KMS-11 (cell line): ENCODE measurements at regions not wholly inside any gene's neighbourhood (a gene's known extent, or its start where the extent isn't known, plus 50 kb on each side); places are given as distances from the start of the nearest gene placed in this dataset.

Experiments used
- H2AFZ ChIP-seq: fragments of 200-600 bp; sonication (generic); 2 replicates; pipeline ENCODE4 v1.6.1; 2016; ENCODE audit warnings: antibody characterized with exemption, mixed run types, low read depth
- H3K27ac ChIP-seq: fragments of 200-600 bp; sonication (generic); 2 replicates; pipeline ENCODE4 v1.6.1; 2016; ENCODE audit warnings: mild to moderate bottlenecking, mixed run types
- H3K27me3 ChIP-seq: fragments of 200-600 bp; sonication (generic); 2 replicates; pipeline ENCODE4 v1.6.1; 2017; ENCODE audit warnings: mild to moderate bottlenecking, low read depth, mixed run types, moderate library complexity; ENCODE audit not compliant: insufficient read depth
- H3K36me3 ChIP-seq: fragments of 200-600 bp; sonication (generic); 2 replicates; pipeline ENCODE4 v1.6.1; 2017; ENCODE audit warnings: mild to moderate bottlenecking, mixed run types; ENCODE audit not compliant: insufficient read depth
- H3K4me1 ChIP-seq: fragments of 200-600 bp; sonication (generic); 2 replicates; pipeline ENCODE4 v1.6.1; 2016; ENCODE audit warnings: mild to moderate bottlenecking, low read depth, mixed run types; ENCODE audit not compliant: poor library complexity, severe bottlenecking
- H3K4me2 ChIP-seq: fragments of 200-600 bp; sonication (generic); 2 replicates; pipeline ENCODE4 v1.7.0; 2016; ENCODE audit warnings: mild to moderate bottlenecking, mixed run types
- H3K4me3 ChIP-seq: fragments of 200-600 bp; sonication (generic); IDR thresholded peaks from 2 replicates; pipeline ENCODE4 v1.6.1; 2017; ENCODE audit warnings: low read depth, low read length, mixed read lengths; ENCODE audit not compliant: insufficient read depth
- H3K79me2 ChIP-seq: fragments of 200-600 bp; sonication (generic); 2 replicates; pipeline ENCODE4 v1.6.1; 2016; ENCODE audit warnings: low read depth, mixed run types; ENCODE audit not compliant: insufficient read depth
- H3K9ac ChIP-seq: fragments of 200-600 bp; sonication (generic); 2 replicates; pipeline ENCODE4 v1.6.1; 2016; ENCODE audit warnings: mild to moderate bottlenecking, mixed run types
- H4K20me1 ChIP-seq: fragments of 200-600 bp; sonication (generic); 2 replicates; pipeline ENCODE4 v1.6.1; 2016; ENCODE audit warnings: mild to moderate bottlenecking, mixed run types; ENCODE audit not compliant: insufficient read depth
- TF ChIP-seq, protein P1 (sequence below): fragments of 200-600 bp; sonication (generic); conservative IDR thresholded peaks from 2 replicates; pipeline ENCODE4 v1.6.1; 2017; ENCODE audit warnings: low read depth, mild to moderate bottlenecking, antibody characterized with exemption, low read length, moderate library complexity, mixed read lengths

GRCh38 chr21:19832551-19832950 is 1165.7 kb upstream of the NCAM2 start:
- Histone ChIP-seq H3K36me3 (no peaks in the 10 kb centered on the region), H3K27ac (no peak overlapping the region), H3K9ac (no peak overlapping the region), H3K79me2 (no peaks in the 10 kb centered on the region), H3K4me2 (no peak overlapping the region), H3K4me1 (no peaks in the 10 kb centered on the region), H4K20me1 (no peaks in the 10 kb centered on the region), H3K4me3 (no peak overlapping the region), H3K27me3 (no peaks in the 10 kb centered on the region), H2AFZ (no peak overlapping the region)
- TF ChIP-seq, protein P1, sequence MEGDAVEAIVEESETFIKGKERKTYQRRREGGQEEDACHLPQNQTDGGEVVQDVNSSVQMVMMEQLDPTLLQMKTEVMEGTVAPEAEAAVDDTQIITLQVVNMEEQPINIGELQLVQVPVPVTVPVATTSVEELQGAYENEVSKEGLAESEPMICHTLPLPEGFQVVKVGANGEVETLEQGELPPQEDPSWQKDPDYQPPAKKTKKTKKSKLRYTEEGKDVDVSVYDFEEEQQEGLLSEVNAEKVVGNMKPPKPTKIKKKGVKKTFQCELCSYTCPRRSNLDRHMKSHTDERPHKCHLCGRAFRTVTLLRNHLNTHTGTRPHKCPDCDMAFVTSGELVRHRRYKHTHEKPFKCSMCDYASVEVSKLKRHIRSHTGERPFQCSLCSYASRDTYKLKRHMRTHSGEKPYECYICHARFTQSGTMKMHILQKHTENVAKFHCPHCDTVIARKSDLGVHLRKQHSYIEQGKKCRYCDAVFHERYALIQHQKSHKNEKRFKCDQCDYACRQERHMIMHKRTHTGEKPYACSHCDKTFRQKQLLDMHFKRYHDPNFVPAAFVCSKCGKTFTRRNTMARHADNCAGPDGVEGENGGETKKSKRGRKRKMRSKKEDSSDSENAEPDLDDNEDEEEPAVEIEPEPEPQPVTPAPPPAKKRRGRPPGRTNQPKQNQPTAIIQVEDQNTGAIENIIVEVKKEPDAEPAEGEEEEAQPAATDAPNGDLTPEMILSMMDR = no peak

- Histone ChIP-seq H3K4me1 (no peaks in the 10 kb centered on the region), H2AFZ (no peak overlapping the region), H3K79me2 (no peaks in the 10 kb centered on the region), H3K4me2 (no peak overlapping the region), H3K27ac (no peak overlapping the region), H3K27me3 (no peaks in the 10 kb centered on the region), H3K9ac (no peak overlapping the region), H3K4me3 (no peak overlapping the region), H3K36me3 (no peaks in the 10 kb centered on the region), H4K20me1 (no peaks in the 10 kb centered on the region)
- TF ChIP-seq, protein P1 = no peak
These were observed 1165.1 kb upstream of the NCAM2 start for GRCh38 chr21:19833082-19833481.

- no peaks in the 10 kb centered on the region for H3K79me2 ChIP-seq
These were observed 1155.6 kb upstream of the NCAM2 start for GRCh38 chr21:19842601-19843000.

DNA sequence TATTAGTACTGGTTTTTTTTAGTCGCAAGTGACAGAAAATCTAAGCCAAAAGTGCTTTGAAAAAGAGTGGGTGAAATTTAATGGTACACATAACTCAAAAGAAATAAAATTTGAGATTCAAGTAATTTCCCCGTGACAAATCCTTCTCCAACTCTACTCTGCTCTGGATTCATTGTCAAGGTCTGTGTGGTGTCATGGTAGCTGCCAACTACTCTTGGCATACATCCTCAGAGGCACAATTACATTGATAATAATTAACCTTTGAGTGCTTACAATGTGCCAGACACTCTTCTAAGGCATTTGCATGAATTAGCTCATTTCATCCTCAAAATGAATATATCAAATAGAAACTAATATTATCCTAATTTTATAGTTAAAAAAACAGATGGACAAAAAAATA is 1153.9 kb upstream of the NCAM2 start:
- Histone ChIP-seq H3K9ac (no peak overlapping the region), H3K4me3 (no peak overlapping the region), H4K20me1 (no peaks in the 10 kb centered on the region), H2AFZ (no peak overlapping the region), H3K4me2 (no peak overlapping the region), H3K36me3 (no peaks in the 10 kb centered on the region), H3K27ac (no peak overlapping the region), H3K79me2 (no peaks in the 10 kb centered on the region), H3K4me1 (no peaks in the 10 kb centered on the region), H3K27me3 (no peaks in the 10 kb centered on the region)
- TF ChIP-seq, protein P1 = no peak

More at GRCh38 chr21:19842601-19843000, 1155.6 kb upstream of the NCAM2 start:
- no peaks in the 10 kb centered on the region for H3K4me1 ChIP-seq
- no peak overlapping the region for H2AFZ ChIP-seq
- no peaks in the 10 kb centered on the region for H3K27me3 ChIP-seq
- no peaks in the 10 kb centered on the region for H4K20me1 ChIP-seq
- no peak overlapping the region for H3K9ac ChIP-seq
- TF ChIP-seq, protein P1 = no peak
- H3K27ac ChIP-seq = no peak overlapping the region
- no peak overlapping the region for H3K4me2 ChIP-seq
- no peak overlapping the region for H3K4me3 ChIP-seq
- H3K36me3 ChIP-seq = no peaks in the 10 kb centered on the region

GRCh38 chr21:19850157-19850556 is 1148.1 kb upstream of the NCAM2 start:
- H4K20me1 ChIP-seq = no peaks in the 10 kb centered on the region
- H3K9ac ChIP-seq = no peak overlapping the region
- H3K27ac ChIP-seq = no peak overlapping the region
- no peak overlapping the region for H3K4me3 ChIP-seq
- no peak overlapping the region for H2AFZ ChIP-seq
- no peaks in the 10 kb centered on the region for H3K79me2 ChIP-seq
- no peaks in the 10 kb centered on the region for H3K36me3 ChIP-seq
- H3K4me2 ChIP-seq = no peak overlapping the region
- no peaks in the 10 kb centered on the region for H3K27me3 ChIP-seq
- TF ChIP-seq, protein P1 = no peak
- no peaks in the 10 kb centered on the region for H3K4me1 ChIP-seq
